Hepatocyte (in vitro differentiated cells): ENCODE measurements at regions not wholly inside any gene's neighbourhood (a gene's known extent, or its start where the extent isn't known, plus 50 kb on each side); places are given as distances from the start of the nearest gene placed in this dataset.

Experiments
- DNase-seq: peaks from one replicate; pipeline ENCODE4 v3.0.0-alpha.2; 2016; ENCODE audit warnings: low spot score
- H2AFZ ChIP-seq: fragments of 200-600 bp; sonication (generic); 2 replicates; pipeline ENCODE4 v1.6.0; 2016; ENCODE audit warnings: antibody characterized with exemption, mild to moderate bottlenecking
- H3K27ac ChIP-seq: fragments of 200-600 bp; sonication (generic); 2 replicates; pipeline ENCODE4 v1.5.1; 2016; ENCODE audit warnings: mild to moderate bottlenecking
- H3K27me3 ChIP-seq: fragments of 200-600 bp; sonication (generic); 2 replicates; pipeline ENCODE4 v1.6.1; 2016
- H3K36me3 ChIP-seq: fragments of 200-600 bp; sonication (generic); replicated peaks from 2 replicates; pipeline ENCODE4 v1.5.1; 2016; ENCODE audit warnings: low read depth; ENCODE audit not compliant: insufficient read depth
- H3K4me1 ChIP-seq: fragments of 200-600 bp; sonication (generic); 2 replicates; pipeline ENCODE4 v1.5.1; 2016; ENCODE audit warnings: mild to moderate bottlenecking, moderate library complexity; ENCODE audit not compliant: insufficient read depth
- H3K4me2 ChIP-seq: fragments of 200-600 bp; sonication (generic); 2 replicates; pipeline ENCODE4 v1.6.0; 2016
- H3K4me3 ChIP-seq: fragments of 200-600 bp; sonication (generic); 2 replicates; pipeline ENCODE4 v1.5.1; 2016; ENCODE audit warnings: mild to moderate bottlenecking
- H3K79me2 ChIP-seq: fragments of 200-600 bp; sonication (generic); 2 replicates; pipeline ENCODE4 v1.6.0; 2017; ENCODE audit warnings: mild to moderate bottlenecking
- H3K9me2 ChIP-seq: fragments of 200-600 bp; sonication (generic); replicated peaks from 2 replicates; pipeline ENCODE4 v1.6.0; 2017; ENCODE audit warnings: mild to moderate bottlenecking; ENCODE audit not compliant: insufficient read depth
- H3K9me3 ChIP-seq: fragments of 200-600 bp; sonication (generic); 2 replicates; pipeline ENCODE4 v1.5.1; 2016; ENCODE audit warnings: low read depth, mild to moderate bottlenecking
- H4K20me1 ChIP-seq: fragments of 200-600 bp; sonication (generic); 2 replicates; pipeline ENCODE4 v1.6.0; 2016; ENCODE audit warnings: mild to moderate bottlenecking; ENCODE audit not compliant: insufficient read depth, poor library complexity, severe bottlenecking
- CTCF ChIP-seq: fragments of 200-600 bp; sonication (generic); IDR thresholded peaks from 2 replicates; pipeline ENCODE4 v1.5.1; 2016; ENCODE audit warnings: antibody characterized with exemption, mild to moderate bottlenecking; ENCODE audit not compliant: poor library complexity
- EZH2 ChIP-seq: fragments of 200-600 bp; sonication (generic); IDR thresholded peaks from 2 replicates; pipeline ENCODE4 v1.6.1; 2016; ENCODE audit warnings: antibody characterized with exemption, mild to moderate bottlenecking, borderline replicate concordance
- EZH2phosphoT487 ChIP-seq: fragments of 200-600 bp; sonication (generic); IDR thresholded peaks from one replicate; pipeline ENCODE4 v1.6.1; 2018; ENCODE audit warnings: antibody characterized with exemption, mild to moderate bottlenecking, low read depth, moderate library complexity; ENCODE audit not compliant: unreplicated experiment, severe bottlenecking
- whole genome bisulfite sequencing: methylation state at CpG from one replicate; pipeline ENCODE4 v1.1.6; 2016; ENCODE audit warnings: low lambda C conversion rate; ENCODE audit errors: missing lambda C conversion rate; 5-methylcytosine and 5-hydroxymethylcytosine counted together

- H2AFZ ChIP-seq: no peak overlapping the region
- H3K9me2 ChIP-seq: no peaks in the 10 kb centered on the region
- no peaks in the 10 kb centered on the region for H3K36me3 ChIP-seq
- TF ChIP-seq EZH2phosphoT487: no peak
- TF ChIP-seq CTCF: no peak
- TF ChIP-seq EZH2: no peak
- DNase-seq: peak; percentile 76
- H3K9me3 ChIP-seq: no peaks in the 10 kb centered on the region
- H3K27me3 ChIP-seq: no peaks in the 10 kb centered on the region
- no peak overlapping the region for H3K4me3 ChIP-seq
- WGBS: 59% methylated on average over 16 of the region's 16 CpGs
- peak overlapping the region; percentile 53 for H3K4me2 ChIP-seq
- H3K27ac ChIP-seq: peak overlapping the region; percentile 87
- H4K20me1 ChIP-seq: peaks cover 65% of the 10 kb centered on the region
- H3K4me1 ChIP-seq: peaks cover 62% of the 10 kb centered on the region
- H3K79me2 ChIP-seq: peaks cover 97% of the 10 kb centered on the region
Observed at GRCh38 chr12:124512667-124513296, 54.6 kb downstream of the NCOR2 start.

GRCh38 chr12:124511259-124511985 is 56.0 kb downstream of the NCOR2 start:
- H3K9me2 ChIP-seq: no peaks in the 10 kb centered on the region
- DNase-seq: no peak
- H3K4me2 ChIP-seq: no peak overlapping the region
- H4K20me1 ChIP-seq: peaks cover 65% of the 10 kb centered on the region
- no peak overlapping the region for H2AFZ ChIP-seq
- TF ChIP-seq CTCF (no peak), EZH2 (no peak), EZH2phosphoT487 (no peak)
- H3K36me3 ChIP-seq: no peaks in the 10 kb centered on the region
- H3K4me3 ChIP-seq: no peak overlapping the region
- no peaks in the 10 kb centered on the region for H3K9me3 ChIP-seq
- H3K79me2 ChIP-seq: peaks cover 97% of the 10 kb centered on the region
- 88% methylated on average over 19 of the region's 23 CpGs for WGBS
- H3K27ac ChIP-seq: no peak overlapping the region
- H3K4me1 ChIP-seq: peaks cover 62% of the 10 kb centered on the region
- no peaks in the 10 kb centered on the region for H3K27me3 ChIP-seq

GRCh38 chr12:124510301-124510970 is 57.0 kb downstream of the NCOR2 start:
- Histone ChIP-seq H3K9me3 (no peaks in the 10 kb centered on the region), H3K4me2 (peak overlapping the region; percentile 38), H4K20me1 (peaks cover 69% of the 10 kb centered on the region), H3K4me3 (no peak overlapping the region), H3K27ac (peak overlapping the region; percentile 80), H3K27me3 (no peaks in the 10 kb centered on the region), H3K36me3 (no peaks in the 10 kb centered on the region), H3K9me2 (no peaks in the 10 kb centered on the region), H3K4me1 (peaks cover 67% of the 10 kb centered on the region), H2AFZ (no peak overlapping the region), H3K79me2 (peaks cover 97% of the 10 kb centered on the region)
- no peak for DNase-seq
- 95% methylated on average over 17 of the region's 17 CpGs for WGBS
- TF ChIP-seq EZH2: no peak
- TF ChIP-seq CTCF: peak; percentile 11
